ENCODE measurements at regions not wholly inside any gene's neighbourhood (a gene's known extent, or its start where the extent isn't known, plus 50 kb on each side); places are given as distances from the start of the nearest gene placed in this dataset.
"Not testable (repeated sequence)": the region's sequence is repeated elsewhere in the genome, so short reads cannot be mapped to it uniquely, and the experiment has no call there.

DNA sequence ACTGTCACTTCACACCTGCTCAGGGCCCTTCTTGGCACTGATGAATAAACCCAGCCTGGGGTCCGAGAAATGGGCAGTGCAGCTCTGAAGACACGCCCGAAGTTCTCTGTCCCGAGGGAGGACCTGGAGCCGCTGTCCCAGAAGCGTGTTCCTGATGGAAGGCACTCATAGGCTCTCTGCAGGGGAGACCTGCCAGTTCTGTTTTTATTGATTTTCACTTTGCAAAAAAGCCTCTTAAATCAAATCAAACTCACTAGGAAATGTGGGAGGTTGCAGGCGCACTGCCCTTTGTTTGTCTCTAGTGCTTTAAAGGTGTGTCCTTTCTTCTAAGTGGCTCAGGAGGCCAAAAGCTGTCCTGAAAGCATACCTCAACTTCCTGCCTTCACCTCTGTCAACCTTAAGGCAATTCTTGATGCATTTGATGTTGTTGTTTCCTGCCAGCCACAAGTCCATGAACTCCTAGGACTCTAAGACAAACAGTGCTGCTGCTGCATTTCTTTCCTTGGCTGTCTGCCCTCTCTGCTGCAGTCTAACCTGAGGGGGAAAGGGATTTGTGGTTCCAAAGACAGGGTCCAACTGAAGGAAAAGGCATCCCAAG is 663.2 kb downstream of the UQCRFS1 start:
- Mint-ChIP-seq H3K36me3 (ENCODE audit: low read depth) (no peaks in the 10 kb centered on the region), H3K27ac (peak overlapping the region; percentile 49), H3K9me3 (no peaks in the 10 kb centered on the region), H3K4me3 (no peak overlapping the region), H3K4me1 (peaks cover 11% of the 10 kb centered on the region), H3K27me3 (ENCODE audit: low read depth, poor library complexity) (peaks cover 8% of the 10 kb centered on the region)
- TF ChIP-seq, protein P1, sequence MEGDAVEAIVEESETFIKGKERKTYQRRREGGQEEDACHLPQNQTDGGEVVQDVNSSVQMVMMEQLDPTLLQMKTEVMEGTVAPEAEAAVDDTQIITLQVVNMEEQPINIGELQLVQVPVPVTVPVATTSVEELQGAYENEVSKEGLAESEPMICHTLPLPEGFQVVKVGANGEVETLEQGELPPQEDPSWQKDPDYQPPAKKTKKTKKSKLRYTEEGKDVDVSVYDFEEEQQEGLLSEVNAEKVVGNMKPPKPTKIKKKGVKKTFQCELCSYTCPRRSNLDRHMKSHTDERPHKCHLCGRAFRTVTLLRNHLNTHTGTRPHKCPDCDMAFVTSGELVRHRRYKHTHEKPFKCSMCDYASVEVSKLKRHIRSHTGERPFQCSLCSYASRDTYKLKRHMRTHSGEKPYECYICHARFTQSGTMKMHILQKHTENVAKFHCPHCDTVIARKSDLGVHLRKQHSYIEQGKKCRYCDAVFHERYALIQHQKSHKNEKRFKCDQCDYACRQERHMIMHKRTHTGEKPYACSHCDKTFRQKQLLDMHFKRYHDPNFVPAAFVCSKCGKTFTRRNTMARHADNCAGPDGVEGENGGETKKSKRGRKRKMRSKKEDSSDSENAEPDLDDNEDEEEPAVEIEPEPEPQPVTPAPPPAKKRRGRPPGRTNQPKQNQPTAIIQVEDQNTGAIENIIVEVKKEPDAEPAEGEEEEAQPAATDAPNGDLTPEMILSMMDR (IDR thresholded peaks at IDR 0.05): no peak
- DNase-seq: no peak

DNA sequence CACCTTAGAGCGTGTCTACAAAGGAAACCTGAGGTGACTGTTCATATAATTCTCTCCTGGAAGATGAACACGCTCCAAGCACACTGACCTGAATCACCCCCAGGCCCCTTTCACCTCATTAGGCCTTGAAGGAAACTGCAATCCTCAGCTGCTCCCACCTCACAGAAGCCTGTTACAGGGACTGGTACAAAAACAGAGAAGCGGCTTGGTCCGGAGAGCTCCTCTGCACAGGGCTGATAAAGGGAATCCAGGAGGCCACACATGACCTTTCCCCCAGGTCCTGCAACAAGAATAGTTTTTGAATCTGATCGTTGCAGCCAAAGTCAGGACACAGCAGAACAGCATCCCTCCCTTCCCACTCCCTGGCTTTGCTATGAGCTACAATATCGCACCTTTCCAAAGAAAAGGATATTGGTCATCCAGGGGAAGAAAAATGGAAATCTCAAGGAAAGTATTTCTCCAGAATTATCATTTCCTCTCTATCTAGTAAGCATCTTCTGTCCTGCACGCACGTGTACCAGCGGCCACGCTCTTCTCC is 666.7 kb downstream of the UQCRFS1 start:
- TF ChIP-seq, protein P1 (IDR thresholded peaks at IDR 0.05): no peak
- DNase-seq: no peak
- Mint-ChIP-seq H3K27ac (no peak overlapping the region), H3K4me3 (no peak overlapping the region), H3K27me3 (ENCODE audit: low read depth, poor library complexity) (peaks cover 4% of the 10 kb centered on the region), H3K9me3 (no peaks in the 10 kb centered on the region), H3K36me3 (ENCODE audit: low read depth) (no peaks in the 10 kb centered on the region), H3K4me1 (peaks cover 23% of the 10 kb centered on the region)

DNA sequence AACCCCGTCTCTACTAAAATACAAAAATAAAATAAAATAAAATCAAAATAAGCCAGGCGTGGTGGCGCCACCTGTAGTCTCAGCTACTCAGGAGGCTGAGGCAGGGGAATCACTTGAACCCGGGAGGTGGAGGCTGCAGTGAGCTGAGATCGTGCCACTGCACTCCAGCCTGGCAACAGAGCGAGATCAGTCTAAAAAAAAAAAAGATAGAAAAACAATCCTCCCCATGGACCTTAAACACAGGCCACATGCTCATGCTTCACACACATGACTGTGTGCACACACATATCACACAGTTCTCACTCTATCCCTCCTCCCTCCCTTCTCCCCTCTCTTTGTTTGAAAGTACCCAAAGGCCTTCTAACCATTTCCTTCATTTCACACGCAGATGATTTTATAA is 667.6 kb downstream of the UQCRFS1 start:
- not testable (repeated sequence) for DNase-seq; H3K9me3 Mint-ChIP-seq; H3K36me3 Mint-ChIP-seq (ENCODE audit: low read depth); H3K4me3 Mint-ChIP-seq; H3K27me3 Mint-ChIP-seq (ENCODE audit: low read depth, poor library complexity); H3K27ac Mint-ChIP-seq
- peaks cover 23% of the 10 kb centered on the region for H3K4me1 Mint-ChIP-seq

DNA sequence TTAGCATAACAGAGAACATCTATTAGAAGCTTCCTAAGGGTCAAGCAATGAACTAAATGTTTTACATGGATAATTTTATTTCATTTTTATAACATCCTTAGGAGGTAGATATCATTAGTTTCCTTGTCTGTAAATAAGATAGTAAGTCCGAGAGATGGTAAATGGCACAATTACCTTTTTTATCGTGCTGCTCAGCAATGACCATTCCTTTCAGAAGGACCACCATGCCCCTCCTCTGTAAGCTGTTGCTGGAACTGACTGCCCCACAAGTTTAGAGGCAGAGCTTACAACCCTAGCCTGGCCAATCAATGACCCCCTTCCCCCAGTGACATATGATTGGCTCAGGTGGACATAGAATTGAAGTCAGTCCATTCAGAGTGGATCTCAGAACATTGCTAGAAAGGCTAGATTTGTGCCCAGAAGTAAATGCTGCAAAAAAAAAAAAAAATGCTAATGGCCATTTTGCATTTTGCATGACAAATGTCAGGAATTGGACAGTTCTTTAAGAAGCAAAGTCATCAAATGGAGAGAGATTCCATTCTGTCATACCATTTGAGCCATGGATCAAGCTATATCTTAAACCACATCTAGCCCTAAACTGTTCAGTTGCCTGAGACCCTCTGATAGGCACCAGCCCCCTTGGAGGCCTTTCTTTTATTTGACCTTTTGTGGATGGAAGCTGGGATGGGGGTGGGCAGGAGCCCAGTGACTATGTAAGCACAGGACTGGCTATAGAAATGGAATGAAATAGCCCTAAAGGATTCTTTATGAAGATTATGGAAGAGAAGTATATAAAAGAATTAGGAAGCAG is 668.3 kb downstream of the UQCRFS1 start:
- no peak for DNase-seq

DNA sequence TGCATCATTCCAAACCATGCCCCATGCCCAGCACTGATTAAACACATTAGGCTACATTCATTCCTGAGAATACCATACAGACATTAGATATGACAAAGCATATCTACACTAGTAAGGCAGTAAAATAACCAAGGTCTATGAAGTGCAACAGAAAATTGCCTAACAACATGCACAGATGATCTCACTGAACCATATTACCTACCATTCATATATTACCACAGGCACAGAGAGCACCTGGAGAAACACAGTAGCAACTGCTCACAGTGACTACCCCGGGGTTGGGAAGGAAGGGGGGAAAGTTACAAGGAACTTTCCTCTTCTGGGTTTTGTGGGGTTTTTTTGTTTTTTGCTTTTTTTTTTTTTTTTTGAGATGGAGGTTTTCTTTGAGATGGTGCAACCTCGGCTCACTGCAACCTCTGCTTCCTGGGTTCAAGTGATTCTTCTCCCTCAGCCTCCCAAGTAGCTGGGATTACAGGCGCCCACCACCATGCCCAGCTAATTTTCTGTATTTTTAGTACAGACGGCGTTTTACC is 669.6 kb downstream of the UQCRFS1 start:
- H3K27me3 Mint-ChIP-seq (ENCODE audit: low read depth, poor library complexity): peaks cover 4% of the 10 kb centered on the region
- H3K9me3 Mint-ChIP-seq: peaks cover 2% of the 10 kb centered on the region
- no peak overlapping the region for H3K27ac Mint-ChIP-seq
- no peak for DNase-seq
- TF ChIP-seq, protein P1 (IDR thresholded peaks at IDR 0.05): no peak
- H3K36me3 Mint-ChIP-seq (ENCODE audit: low read depth): no peaks in the 10 kb centered on the region
- H3K4me1 Mint-ChIP-seq: peaks cover 18% of the 10 kb centered on the region
- H3K4me3 Mint-ChIP-seq: no peak overlapping the region

More for the DNA sequence above, 668.3 kb downstream of the UQCRFS1 start:
- no peak overlapping the region for H3K4me3 Mint-ChIP-seq
- no peak overlapping the region for H3K27ac Mint-ChIP-seq
- H3K9me3 Mint-ChIP-seq: no peaks in the 10 kb centered on the region
- peaks cover 4% of the 10 kb centered on the region for H3K27me3 Mint-ChIP-seq (ENCODE audit: low read depth, poor library complexity)
- H3K36me3 Mint-ChIP-seq (ENCODE audit: low read depth): no peaks in the 10 kb centered on the region
- TF ChIP-seq, protein P1 (IDR thresholded peaks at IDR 0.05): no peak
- peaks cover 19% of the 10 kb centered on the region for H3K4me1 Mint-ChIP-seq
